GM10248 (cell line): ENCODE measurements at regions not wholly inside any gene's neighbourhood (a gene's known extent, or its start where the extent isn't known, plus 50 kb on each side); places are given as distances from the start of the nearest gene placed in this dataset.

ENCODE experiments used
- CTCF ChIA-PET: fragments of 300-600 bp; sonication (Branson Sonifier 250); formaldehyde crosslinking; extraction: SDS; loops from one replicate; lab custom pipeline; 2021; ENCODE audit warnings: antibody characterized with exemption; lab: Yijun Ruan, JAX
- POLR2A ChIA-PET: fragments of 350-650 bp; sonication (Branson Sonifier 250); formaldehyde crosslinking; extraction: SDS; loops from one replicate; lab custom pipeline; 2020; ENCODE audit warnings: antibody characterized with exemption; lab: Yijun Ruan, JAX
- DNase-seq: peaks from one replicate; pipeline ENCODE4 v3.0.0; 2012; ENCODE audit errors: extremely low spot score
- CTCF ChIP-seq: IDR thresholded peaks from 2 replicates; pipeline ENCODE4 v1.5.1; 2012; ENCODE audit warnings: mild to moderate bottlenecking, low read depth; ENCODE audit errors: extremely low read depth, missing control alignments, control extremely low read depth

GRCh38 chr4:78694457-78694787 lies 81.7 kb upstream of the BMP2K start:
- CTCF ChIA-PET = interaction anchor here (0.9 to 2.3 kb wide), 2 partner anchors 9 to 51 kb away, joined by 3 to 5 read pairs; no protein-coding TSS in a partner anchor
- POLR2A ChIA-PET = no interaction called here
- DNase-seq = no peak
- no peak for TF ChIP-seq CTCF

GRCh38 chr4:78695910-78696309 lies 80.2 kb upstream of the BMP2K start:
- no peak for TF ChIP-seq CTCF
- POLR2A ChIA-PET = no interaction called here
- no peak for DNase-seq
- CTCF ChIA-PET = interaction anchor here (2.3 kb wide), 1 partner anchor 11 kb away, joined by 5 read pairs; no protein-coding TSS in a partner anchor

GRCh38 chr4:78703079-78703478 lies 73.1 kb upstream of the BMP2K start:
- no peak for TF ChIP-seq CTCF
- no peak for DNase-seq
- ChIA-PET POLR2A (no interaction called here), CTCF (no interaction called here)

- TF ChIP-seq CTCF = no peak
- ChIA-PET POLR2A (no interaction called here), CTCF (interaction anchor here (0.8 kb wide), 1 partner anchor 20 kb away, joined by 3 read pairs; no protein-coding TSS in a partner anchor)
- no peak for DNase-seq
Observed at GRCh38 chr4:78704317-78704716, 71.8 kb upstream of the BMP2K start.

GRCh38 chr4:78704981-78705683 lies 71.0 kb upstream of the BMP2K start:
- POLR2A ChIA-PET = no interaction called here
- TF ChIP-seq CTCF = no peak
- CTCF ChIA-PET = interaction anchor here (0.8 to 0.9 kb wide), 3 partner anchors 14 to 21 kb away, joined by 3 read pairs; no protein-coding TSS in a partner anchor
- DNase-seq = no peak

- TF ChIP-seq CTCF = no peak
- ChIA-PET POLR2A (no interaction called here), CTCF (no interaction called here)
- no peak for DNase-seq
Observed at GRCh38 chr4:78706302-78706701, 69.8 kb upstream of the BMP2K start.
